Lung (tissue), 11 donors: ENCODE measurements at regions not wholly inside any gene's neighbourhood (a gene's known extent, or its start where the extent isn't known, plus 50 kb on each side); places are given as distances from the start of the nearest gene placed in this dataset.
A peak's percentile ranks its signal among the peaks of the same experiment; 100 is the strongest.

Experiments used
- ATAC-seq: fragments of 200-7000 bp; cut with Tn5 transposase; one replicate; pipeline ENCODE4 v1.9.1; 2020; ENCODE audit warnings: moderate number of reproducible peaks; ENCODE audit not compliant: insufficient read depth, low FRiP score
- DNase-seq, 3 donors: peaks; one replicate each; pipeline ENCODE4 v3.0.0-alpha.2; 2013 to 2017
- H3K27ac ChIP-seq, 2 donors: one replicate each; pipeline ENCODE4 v1.5.1; 2013; ENCODE audit warnings: mild to moderate bottlenecking in 2 of 2, moderate library complexity in 2 of 2, control low read depth in 1 of 2, inconsistent platforms in 1 of 2, low read depth in 1 of 2, low read length in 1 of 2
- H3K27me3 ChIP-seq, 3 donors: one replicate each; pipeline ENCODE4 v1.5.1; 2013; ENCODE audit warnings: low read length in 2 of 3; ENCODE audit not compliant: control insufficient read depth in 3 of 3, insufficient read depth in 3 of 3
- H3K36me3 ChIP-seq, 4 donors: one replicate each; pipeline ENCODE4 v1.5.1; 2013; ENCODE audit warnings: low read length in 4 of 4, mild to moderate bottlenecking in 1 of 4, moderate library complexity in 1 of 4; ENCODE audit not compliant: control insufficient read depth in 4 of 4, insufficient read depth in 4 of 4
- H3K4me1 ChIP-seq, 5 donors: one replicate each; pipeline ENCODE4 v1.5.1; 2013; ENCODE audit warnings: low read length in 5 of 5, mild to moderate bottlenecking in 2 of 5, moderate library complexity in 1 of 5; ENCODE audit not compliant: control insufficient read depth in 5 of 5, insufficient read depth in 5 of 5
- H3K4me3 ChIP-seq: one replicate; pipeline ENCODE4 v1.5.1; 2013; ENCODE audit warnings: mild to moderate bottlenecking, control low read depth, moderate library complexity
- H3K9ac ChIP-seq, 2 donors: one replicate each; pipeline ENCODE4 v1.5.1; 2013; ENCODE audit warnings: low read length in 2 of 2, control low read depth in 1 of 2; ENCODE audit not compliant: insufficient read depth in 1 of 2
- H3K9me3 ChIP-seq, 4 donors: one replicate each; pipeline ENCODE4 v1.5.1; 2013; ENCODE audit warnings: low read length in 3 of 4, mild to moderate bottlenecking in 1 of 4, moderate library complexity in 1 of 4; ENCODE audit not compliant: control insufficient read depth in 4 of 4, insufficient read depth in 3 of 4
- CTCF ChIP-seq: IDR thresholded peaks from 2 replicates; pipeline ENCODE4 v1.5.1; 2012; ENCODE audit warnings: mild to moderate bottlenecking; ENCODE audit errors: control extremely low read depth, extremely low read depth
- WGBS, 2 donors: extraction: QIAGEN DNeasy Blood & Tissue Kit; methylation state at CpG; one replicate each; pipeline ENCODE4 v1.1.7; 2013; 5-methylcytosine and 5-hydroxymethylcytosine counted together
- donor health status: control.
- donor health status: control.
- donor health status: Bipolar disorder and iron deficiency.
- donor health status: healthy.
- donor health status: DM: yes; HTN: yes; CAD: no.

GRCh38 chr11:116119158-116119557 lies 614.9 kb upstream of the CADM1 start:
- Histone ChIP-seq H3K36me3 (no peaks in the 10 kb centered on the region), H3K27me3 (no peaks in the 10 kb centered on the region), H3K4me3 (no peak overlapping the region), H3K4me1 (no peaks in the 10 kb centered on the region), H3K9ac (no peak overlapping the region), H3K9me3 (no peaks in the 10 kb centered on the region), H3K27ac (no peak overlapping the region)
- ATAC-seq = no peak
- TF ChIP-seq CTCF = no peak
- no peak for DNase-seq
- 92 to 96% methylated on average over 11 of the region's 11 CpGs for WGBS, 2 donors

- WGBS, 2 donors = 82 to 86% methylated on average over 4 of the region's 4 CpGs
- no peak overlapping the region for H3K9ac ChIP-seq
- H3K4me3 ChIP-seq = no peak overlapping the region
- ATAC-seq (no peak), DNase-seq (peak in 2 of 3 donors; percentile 15 to 41)
- peaks cover 0 to 7% (median 2%) of the 10 kb centered on the region in 4 donors for H3K9me3 ChIP-seq
- no peaks in the 10 kb centered on the region for H3K36me3 ChIP-seq
- no peaks in the 10 kb centered on the region for H3K27me3 ChIP-seq
- no peaks in the 10 kb centered on the region for H3K4me1 ChIP-seq
- no peak overlapping the region for H3K27ac ChIP-seq
- TF ChIP-seq CTCF = no peak
Observed at GRCh38 chr11:116118138-116118470, 613.9 kb upstream of the CADM1 start.

- ATAC-seq (no peak), DNase-seq (no peak)
- Histone ChIP-seq H3K9ac (no peak overlapping the region), H3K36me3 (no peaks in the 10 kb centered on the region), H3K4me1 (no peaks in the 10 kb centered on the region), H3K4me3 (no peak overlapping the region), H3K27ac (no peak overlapping the region), H3K9me3 (peaks cover 0 to 9% (median 2%) of the 10 kb centered on the region in 4 donors), H3K27me3 (no peaks in the 10 kb centered on the region)
- no peak for TF ChIP-seq CTCF
- WGBS, 2 donors = 90 to 92% methylated on average over 12 of the region's 12 CpGs
Observed at GRCh38 chr11:116117331-116118137, 613.3 kb upstream of the CADM1 start.

GRCh38 chr11:116115801-116116200 lies 611.6 kb upstream of the CADM1 start:
- WGBS, 2 donors = 97% methylated on average over 1 of the region's 1 CpG
- no peaks in the 10 kb centered on the region for H3K27me3 ChIP-seq
- H3K9me3 ChIP-seq = peaks cover 0 to 9% (median 2%) of the 10 kb centered on the region in 4 donors
- H3K9ac ChIP-seq = no peak overlapping the region
- no peak for TF ChIP-seq CTCF
- ATAC-seq (no peak), DNase-seq (no peak)
- H3K36me3 ChIP-seq = no peaks in the 10 kb centered on the region
- no peak overlapping the region for H3K4me3 ChIP-seq
- no peak overlapping the region for H3K27ac ChIP-seq
- H3K4me1 ChIP-seq = no peaks in the 10 kb centered on the region
